LNCaP clone FGC (cell line): ENCODE measurements at regions not wholly inside any gene's neighbourhood (a gene's known extent, or its start where the extent isn't known, plus 50 kb on each side); places are given as distances from the start of the nearest gene placed in this dataset.

Source experiments
- DNase-seq: peaks from one replicate; pipeline ENCODE4 v3.0.0-alpha.2; 2011; ENCODE audit warnings: low read depth
- H3K4me3 ChIP-seq: 2 replicates; pipeline ENCODE4 v1.5.1; 2011; ENCODE audit warnings: mild to moderate bottlenecking, low read depth, low read length, control low read depth
- CTCF ChIP-seq: IDR thresholded peaks from 2 replicates; pipeline ENCODE4 v1.5.1; 2012; ENCODE audit warnings: mild to moderate bottlenecking; ENCODE audit not compliant: control insufficient read depth, insufficient read depth; ENCODE audit errors: extremely low read depth

GRCh38 chr2:190783513-190784263, 96.9 kb upstream of the GLS start:
- H3K4me3 ChIP-seq, result no peak overlapping the region
- no peak for TF ChIP-seq CTCF
- no peak for DNase-seq

GRCh38 chr2:190785334-190785733, 95.3 kb upstream of the GLS start:
- DNase-seq, result no peak
- no peak overlapping the region for H3K4me3 ChIP-seq
- no peak for TF ChIP-seq CTCF

- peak; percentile 38 for DNase-seq
- TF ChIP-seq CTCF, result no peak
- no peak overlapping the region for H3K4me3 ChIP-seq
Measured at GRCh38 chr2:190786404-190787166, 94.0 kb upstream of the GLS start.

GRCh38 chr2:190787743-190788235, 92.8 kb upstream of the GLS start:
- TF ChIP-seq CTCF, result no peak
- no peak overlapping the region for H3K4me3 ChIP-seq
- DNase-seq, result no peak

- no peak for TF ChIP-seq CTCF
- no peak overlapping the region for H3K4me3 ChIP-seq
- DNase-seq, result no peak
Measured at GRCh38 chr2:190789074-190790004, 91.3 kb upstream of the GLS start.

- TF ChIP-seq CTCF, result no peak
- DNase-seq, result no peak
- H3K4me3 ChIP-seq, result no peak overlapping the region
Measured at GRCh38 chr2:190791347-190791975, 89.2 kb upstream of the GLS start.
